Hepatocyte (in vitro differentiated cells): ENCODE measurements at regions not wholly inside any gene's neighbourhood (a gene's known extent, or its start where the extent isn't known, plus 50 kb on each side); places are given as distances from the start of the nearest gene placed in this dataset.

ENCODE experiments used
- DNase-seq: peaks from one replicate; pipeline ENCODE4 v3.0.0-alpha.2; 2016; ENCODE audit warnings: low spot score
- H2AFZ ChIP-seq: fragments of 200-600 bp; sonication (generic); 2 replicates; pipeline ENCODE4 v1.6.0; 2016; ENCODE audit warnings: antibody characterized with exemption, mild to moderate bottlenecking
- H3K27ac ChIP-seq: fragments of 200-600 bp; sonication (generic); 2 replicates; pipeline ENCODE4 v1.5.1; 2016; ENCODE audit warnings: mild to moderate bottlenecking
- H3K27me3 ChIP-seq: fragments of 200-600 bp; sonication (generic); 2 replicates; pipeline ENCODE4 v1.6.1; 2016
- H3K36me3 ChIP-seq: fragments of 200-600 bp; sonication (generic); replicated peaks from 2 replicates; pipeline ENCODE4 v1.5.1; 2016; ENCODE audit warnings: low read depth; ENCODE audit not compliant: insufficient read depth
- H3K4me1 ChIP-seq: fragments of 200-600 bp; sonication (generic); 2 replicates; pipeline ENCODE4 v1.5.1; 2016; ENCODE audit warnings: mild to moderate bottlenecking, moderate library complexity; ENCODE audit not compliant: insufficient read depth
- H3K4me2 ChIP-seq: fragments of 200-600 bp; sonication (generic); 2 replicates; pipeline ENCODE4 v1.6.0; 2016
- H3K4me3 ChIP-seq: fragments of 200-600 bp; sonication (generic); 2 replicates; pipeline ENCODE4 v1.5.1; 2016; ENCODE audit warnings: mild to moderate bottlenecking
- H3K79me2 ChIP-seq: fragments of 200-600 bp; sonication (generic); 2 replicates; pipeline ENCODE4 v1.6.0; 2017; ENCODE audit warnings: mild to moderate bottlenecking
- H3K9me2 ChIP-seq: fragments of 200-600 bp; sonication (generic); replicated peaks from 2 replicates; pipeline ENCODE4 v1.6.0; 2017; ENCODE audit warnings: mild to moderate bottlenecking; ENCODE audit not compliant: insufficient read depth
- H3K9me3 ChIP-seq: fragments of 200-600 bp; sonication (generic); 2 replicates; pipeline ENCODE4 v1.5.1; 2016; ENCODE audit warnings: low read depth, mild to moderate bottlenecking
- H4K20me1 ChIP-seq: fragments of 200-600 bp; sonication (generic); 2 replicates; pipeline ENCODE4 v1.6.0; 2016; ENCODE audit warnings: mild to moderate bottlenecking; ENCODE audit not compliant: insufficient read depth, poor library complexity, severe bottlenecking
- CTCF ChIP-seq: fragments of 200-600 bp; sonication (generic); IDR thresholded peaks from 2 replicates; pipeline ENCODE4 v1.5.1; 2016; ENCODE audit warnings: antibody characterized with exemption, mild to moderate bottlenecking; ENCODE audit not compliant: poor library complexity
- EZH2 ChIP-seq: fragments of 200-600 bp; sonication (generic); IDR thresholded peaks from 2 replicates; pipeline ENCODE4 v1.6.1; 2016; ENCODE audit warnings: antibody characterized with exemption, mild to moderate bottlenecking, borderline replicate concordance
- EZH2phosphoT487 ChIP-seq: fragments of 200-600 bp; sonication (generic); IDR thresholded peaks from one replicate; pipeline ENCODE4 v1.6.1; 2018; ENCODE audit warnings: antibody characterized with exemption, mild to moderate bottlenecking, low read depth, moderate library complexity; ENCODE audit not compliant: unreplicated experiment, severe bottlenecking
- WGBS: methylation state at CpG from one replicate; pipeline ENCODE4 v1.1.6; 2016; ENCODE audit warnings: low lambda C conversion rate; ENCODE audit errors: missing lambda C conversion rate; 5-methylcytosine and 5-hydroxymethylcytosine counted together

GRCh38 chr3:107946700-107947099 lies 144.1 kb downstream of the CD47 start:
- DNase-seq: no peak
- WGBS: 100% methylated on average over 1 of the region's 1 CpG
- no peak overlapping the region for H3K4me2 ChIP-seq
- no peak overlapping the region for H3K27ac ChIP-seq
- H3K27me3 ChIP-seq: no peaks in the 10 kb centered on the region
- no peak overlapping the region for H3K4me3 ChIP-seq
- H3K36me3 ChIP-seq: no peaks in the 10 kb centered on the region
- TF ChIP-seq CTCF (no peak), EZH2phosphoT487 (no peak), EZH2 (no peak)
- no peaks in the 10 kb centered on the region for H3K4me1 ChIP-seq
- no peaks in the 10 kb centered on the region for H3K9me3 ChIP-seq
- H2AFZ ChIP-seq: no peak overlapping the region
- H3K9me2 ChIP-seq: no peaks in the 10 kb centered on the region
- no peaks in the 10 kb centered on the region for H3K79me2 ChIP-seq
- H4K20me1 ChIP-seq: no peaks in the 10 kb centered on the region

- H3K4me2 ChIP-seq: no peak overlapping the region
- no peaks in the 10 kb centered on the region for H3K27me3 ChIP-seq
- H4K20me1 ChIP-seq: no peaks in the 10 kb centered on the region
- H3K4me3 ChIP-seq: no peak overlapping the region
- DNase-seq: no peak
- no peaks in the 10 kb centered on the region for H3K79me2 ChIP-seq
- no peak overlapping the region for H3K27ac ChIP-seq
- H3K36me3 ChIP-seq: no peaks in the 10 kb centered on the region
- WGBS: 87% methylated on average over 1 of the region's 1 CpG
- no peaks in the 10 kb centered on the region for H3K9me2 ChIP-seq
- no peak for TF ChIP-seq EZH2
- TF ChIP-seq EZH2phosphoT487: no peak
- TF ChIP-seq CTCF: no peak
- no peaks in the 10 kb centered on the region for H3K9me3 ChIP-seq
- H3K4me1 ChIP-seq: no peaks in the 10 kb centered on the region
- H2AFZ ChIP-seq: no peak overlapping the region
These were observed 145.3 kb downstream of the CD47 start for GRCh38 chr3:107945417-107946094.

GRCh38 chr3:107943786-107944523 lies 146.9 kb downstream of the CD47 start:
- 82% methylated on average over 5 of the region's 5 CpGs for WGBS

More at GRCh38 chr3:107943786-107944523, 146.9 kb downstream of the CD47 start:
- H3K79me2 ChIP-seq: no peaks in the 10 kb centered on the region
- no peak overlapping the region for H3K4me3 ChIP-seq
- H3K9me2 ChIP-seq: no peaks in the 10 kb centered on the region
- TF ChIP-seq EZH2phosphoT487 (no peak), CTCF (no peak), EZH2 (no peak)
- H3K9me3 ChIP-seq: no peaks in the 10 kb centered on the region
- DNase-seq: no peak
- no peaks in the 10 kb centered on the region for H3K4me1 ChIP-seq
- H3K27me3 ChIP-seq: no peaks in the 10 kb centered on the region
- H3K36me3 ChIP-seq: no peaks in the 10 kb centered on the region
- no peaks in the 10 kb centered on the region for H4K20me1 ChIP-seq
- no peak overlapping the region for H3K4me2 ChIP-seq
- no peak overlapping the region for H3K27ac ChIP-seq
- no peak overlapping the region for H2AFZ ChIP-seq
